PC-9 (cell line): ENCODE measurements at regions not wholly inside any gene's neighbourhood (a gene's known extent, or its start where the extent isn't known, plus 50 kb on each side); places are given as distances from the start of the nearest gene placed in this dataset.

Experiments
- BruUV-seq: library from RNA; stranded (reverse); fragments of 400-500 nt; replicated peaks from 2 replicates; lab custom pipeline; 2021; lab: Mats Ljungman, UMichigan
- CTCF ChIA-PET: fragments of 300-600 bp; sonication (Branson Sonifier 250); formaldehyde crosslinking; loops from one replicate; lab custom pipeline; 2022; ENCODE audit warnings: antibody characterized with exemption; lab: Charles Lee
- POLR2A ChIA-PET: fragments of 300-600 bp; sonication (Branson Sonifier 250); formaldehyde crosslinking; loops from one replicate; lab custom pipeline; 2022; ENCODE audit warnings: antibody characterized with exemption; ENCODE audit not compliant: unreplicated experiment; lab: Charles Lee
- DNase-seq, 2 experiments: peaks; one replicate each; pipeline versions ENCODE4 v3.0.0 to v3.0.0-alpha.2; 2015 to 2022; ENCODE audit warnings: mixed read lengths in 1 of 2
- H2AFZ ChIP-seq: fragments of 200-600 bp; sonication (generic); 2 replicates; pipeline ENCODE4 v1.8.1; 2017; ENCODE audit warnings: antibody characterized with exemption
- H3F3A ChIP-seq: fragments of 200-600 bp; sonication (generic); 2 replicates; pipeline ENCODE4 v1.8.1; 2017; ENCODE audit warnings: antibody characterized with exemption, mild to moderate bottlenecking, low read depth; ENCODE audit not compliant: insufficient read depth
- H3K27ac ChIP-seq: fragments of 200-600 bp; sonication (generic); 2 replicates; pipeline ENCODE4 v1.6.1; 2016; ENCODE audit warnings: mixed run types
- H3K27me3 ChIP-seq: fragments of 200-600 bp; sonication (generic); 2 replicates; pipeline ENCODE4 v1.6.1; 2016; ENCODE audit warnings: low read depth, mixed run types; ENCODE audit not compliant: insufficient read depth
- H3K36me3 ChIP-seq: fragments of 200-600 bp; sonication (generic); 2 replicates; pipeline ENCODE4 v1.6.1; 2016; ENCODE audit warnings: low read depth, mixed run types
- H3K4me1 ChIP-seq: fragments of 200-600 bp; sonication (generic); replicated peaks from 2 replicates; pipeline ENCODE4 v1.6.1; 2016; ENCODE audit warnings: mixed run types; ENCODE audit not compliant: insufficient read depth
- H3K4me2 ChIP-seq: fragments of 200-600 bp; sonication (generic); 2 replicates; pipeline ENCODE4 v1.6.1; 2017; ENCODE audit warnings: mixed run types
- H3K4me3 ChIP-seq: fragments of 200-600 bp; sonication (generic); 2 replicates; pipeline ENCODE4 v1.6.1; 2016; ENCODE audit warnings: mixed run types
- H3K79me2 ChIP-seq: fragments of 200-600 bp; sonication (generic); 2 replicates; pipeline ENCODE4 v1.6.1; 2017; ENCODE audit warnings: low read depth, mixed run types
- H3K9me2 ChIP-seq: fragments of 200-600 bp; sonication (generic); 2 replicates; pipeline ENCODE4 v1.8.1; 2017; ENCODE audit warnings: mild to moderate bottlenecking; ENCODE audit not compliant: insufficient read depth
- H3K9me3 ChIP-seq: fragments of 200-600 bp; sonication (generic); 2 replicates; pipeline ENCODE4 v1.8.1; 2016; ENCODE audit warnings: low read depth; ENCODE audit not compliant: insufficient read depth
- H4K20me1 ChIP-seq: fragments of 200-600 bp; sonication (generic); 2 replicates; pipeline ENCODE4 v1.8.1; 2017; ENCODE audit not compliant: insufficient read depth
- CTCF ChIP-seq: fragments of 200-600 bp; sonication (generic); conservative IDR thresholded peaks from 2 replicates; pipeline ENCODE4 v1.6.1; 2017; ENCODE audit warnings: mixed run types, antibody characterized with exemption, mild to moderate bottlenecking, moderate library complexity
- EZH2 ChIP-seq: fragments of 200-600 bp; sonication (generic); IDR thresholded peaks from 2 replicates; pipeline ENCODE4 v1.8.0; 2017; ENCODE audit warnings: antibody characterized with exemption, low read depth
- intact Hi-C: fragments of 100-400 bp; cut with micrococcal nuclease; formaldehyde crosslinking; loops from one replicate; pipeline ENCODE4 v1.10.0; 2022; ENCODE audit not compliant: unreplicated experiment

- H4K20me1 ChIP-seq: no peaks in the 10 kb centered on the region
- no peak overlapping the region for H3K27ac ChIP-seq
- no peaks in the 10 kb centered on the region for H3K4me1 ChIP-seq
- no peaks in the 10 kb centered on the region for H3F3A ChIP-seq
- no peak overlapping the region for H3K4me3 ChIP-seq
- no peak for TF ChIP-seq CTCF
- no peak for TF ChIP-seq EZH2
- intact Hi-C loops: no loop called here
- H3K36me3 ChIP-seq: no peaks in the 10 kb centered on the region
- ChIA-PET CTCF (no interaction called here), POLR2A (no interaction called here)
- no peaks in the 10 kb centered on the region for H3K79me2 ChIP-seq
- no peaks in the 10 kb centered on the region for H3K9me2 ChIP-seq
- DNase-seq: no peak
- H3K9me3 ChIP-seq: no peaks in the 10 kb centered on the region
- no TSS peak for BruUV-seq
- no peak overlapping the region for H2AFZ ChIP-seq
- H3K4me2 ChIP-seq: no peak overlapping the region
- H3K27me3 ChIP-seq: no peaks in the 10 kb centered on the region
Observed at GRCh38 chr14:95420060-95420459, 96.4 kb downstream of the SYNE3 start.

DNA sequence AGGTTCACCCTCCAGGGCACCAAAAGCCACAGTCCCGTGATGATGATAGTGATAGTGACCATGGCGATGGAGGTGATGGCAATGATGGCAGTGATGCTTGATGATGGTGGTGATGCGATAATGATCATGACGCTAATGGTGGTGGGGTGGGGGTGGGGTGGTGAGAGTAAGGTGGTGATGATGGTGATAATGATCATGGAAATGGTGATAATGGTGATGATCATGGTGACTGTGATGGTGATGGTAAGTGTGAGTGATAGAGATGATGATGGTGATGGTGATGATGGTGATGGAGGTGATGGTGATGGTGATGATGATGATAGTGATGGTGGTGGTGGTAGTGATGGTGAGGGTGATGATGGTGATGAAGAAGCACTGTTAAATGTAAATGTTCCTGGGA is 96.9 kb downstream of the SYNE3 start:
- H3K9me3 ChIP-seq: no peaks in the 10 kb centered on the region
- no peaks in the 10 kb centered on the region for H3K27me3 ChIP-seq
- no peak overlapping the region for H2AFZ ChIP-seq
- no peak overlapping the region for H3K27ac ChIP-seq
- no peaks in the 10 kb centered on the region for H3K4me1 ChIP-seq
- BruUV-seq: no TSS peak
- ChIA-PET POLR2A (no interaction called here), CTCF (no interaction called here)
- no peaks in the 10 kb centered on the region for H3F3A ChIP-seq
- no peaks in the 10 kb centered on the region for H3K79me2 ChIP-seq
- TF ChIP-seq CTCF: no peak
- TF ChIP-seq EZH2: no peak
- DNase-seq: no peak
- no peaks in the 10 kb centered on the region for H3K36me3 ChIP-seq
- no peak overlapping the region for H3K4me3 ChIP-seq
- intact Hi-C loops: no loop called here
- H3K9me2 ChIP-seq: no peaks in the 10 kb centered on the region
- no peak overlapping the region for H3K4me2 ChIP-seq
- no peaks in the 10 kb centered on the region for H4K20me1 ChIP-seq

DNA sequence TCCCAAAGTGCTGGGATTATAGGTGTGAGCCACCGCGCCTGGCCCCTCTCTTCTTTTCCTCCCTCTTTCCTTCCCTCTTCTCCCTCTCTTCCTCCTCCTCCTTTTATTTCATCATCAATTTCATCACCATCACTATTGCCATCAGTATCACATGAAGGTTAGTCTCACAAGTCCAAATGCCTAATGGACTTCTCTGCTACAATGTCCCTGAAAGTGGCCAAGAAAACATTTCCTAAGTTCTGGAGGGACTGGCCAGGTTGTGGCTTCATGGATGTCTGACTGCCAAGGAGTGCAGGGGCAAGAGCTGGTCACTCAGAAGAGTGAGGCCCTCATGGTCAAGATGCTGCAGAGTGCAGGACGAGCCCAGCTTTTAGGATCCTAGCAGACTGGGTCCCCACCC is 97.6 kb downstream of the SYNE3 start:
- no peak overlapping the region for H3K4me2 ChIP-seq
- intact Hi-C loops: no loop called here
- H3K27me3 ChIP-seq: 0 out of 2 replicates have a peak, but pooled peaks cover 3% of the 10 kb centered on the region
- H3K79me2 ChIP-seq: no peaks in the 10 kb centered on the region
- no peaks in the 10 kb centered on the region for H3F3A ChIP-seq
- no peaks in the 10 kb centered on the region for H3K9me3 ChIP-seq
- TF ChIP-seq EZH2: no peak
- TF ChIP-seq CTCF: no peak
- CTCF ChIA-PET: no interaction called here
- H3K4me3 ChIP-seq: no peak overlapping the region
- H3K4me1 ChIP-seq: no peaks in the 10 kb centered on the region
- H4K20me1 ChIP-seq: no peaks in the 10 kb centered on the region
- H3K36me3 ChIP-seq: no peaks in the 10 kb centered on the region
- POLR2A ChIA-PET: no interaction called here
- no peak for DNase-seq
- no TSS peak for BruUV-seq
- no peaks in the 10 kb centered on the region for H3K9me2 ChIP-seq
- H3K27ac ChIP-seq: no peak overlapping the region
- no peak overlapping the region for H2AFZ ChIP-seq
